ENCODE measurements at regions not wholly inside any gene's neighbourhood (a gene's known extent, or its start where the extent isn't known, plus 50 kb on each side); places are given as distances from the start of the nearest gene placed in this dataset.

DNA sequence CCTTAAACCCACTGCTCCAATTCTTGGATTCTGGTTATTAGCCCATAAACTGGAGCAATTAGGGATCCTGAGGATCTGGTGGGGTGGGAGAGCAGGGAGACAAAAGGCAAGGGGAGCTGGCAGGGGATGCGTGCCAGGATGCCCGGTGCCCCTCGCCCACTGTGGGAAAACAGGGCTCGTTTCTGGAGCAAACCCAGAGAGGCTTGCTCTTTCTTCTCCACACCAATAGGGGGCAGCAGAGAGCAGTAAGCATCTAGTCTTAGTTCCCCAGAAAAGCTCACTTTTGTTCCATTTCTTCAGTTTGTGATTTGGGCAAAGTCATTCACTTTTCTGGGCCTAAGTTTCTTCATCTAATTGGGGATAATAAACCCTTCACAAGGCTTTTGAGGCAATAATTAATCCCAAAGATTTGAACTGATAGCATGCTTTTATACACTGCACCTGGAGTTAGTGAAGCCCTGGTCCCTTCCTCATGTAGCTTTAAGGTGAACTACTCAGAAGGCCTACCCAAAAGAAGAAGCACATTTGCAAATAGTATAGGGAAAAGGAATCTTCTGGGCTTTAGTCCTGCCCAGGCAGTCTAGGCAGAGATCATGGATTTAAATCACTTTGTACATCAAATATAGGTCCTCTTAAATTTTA is 160.6 kb upstream of the USP24 start:
- Histone ChIP-seq H3K36me3 (ENCODE audit: control insufficient read depth in 1 of 2, insufficient read depth in 2 of 2, low read depth in 1 of 2, low read length in 2 of 2) (no peaks in the 10 kb centered on the region), H3K4me1 (ENCODE audit: control insufficient read depth, insufficient read depth, low read depth, low read length) (peaks cover 3% of the 10 kb centered on the region), H3K4ac (ENCODE audit: low read depth in 1 of 2, low read length in 2 of 2) (peak overlapping the region; percentile 35 to 86), H2BK12ac (ENCODE audit: low read length in 2 of 2) (peak overlapping the region; percentile 49 to 57), H3K14ac (ENCODE audit: low read length in 2 of 2) (no peak overlapping the region), H3K79me1 (replicated peaks; ENCODE audit: low read length, poor library complexity, severe bottlenecking) (no peaks in the 10 kb centered on the region), H2AFZ (ENCODE audit: low read depth, low read length) (no peak overlapping the region), H3K18ac (ENCODE audit: low read depth in 1 of 2, low read length in 2 of 2) (peak overlapping the region; percentile 6 to 93), H4K8ac (ENCODE audit: low read length) (no peak overlapping the region), H3K9ac (ENCODE audit: low read length) (peak overlapping the region; percentile 73), H3K4me2 (ENCODE audit: low read length, poor library complexity, severe bottlenecking) (no peak overlapping the region), H3K27me3 (ENCODE audit: control insufficient read depth in 1 of 2, insufficient read depth in 1 of 2, low read length in 2 of 2) (no peaks in the 10 kb centered on the region), H3K27ac (ENCODE audit: low read length, poor library complexity, severe bottlenecking) (no peak overlapping the region), H2BK15ac (ENCODE audit: low read depth, poor library complexity, severe bottlenecking) (no peak overlapping the region), H3K23ac (ENCODE audit: low read length in 2 of 2) (no peak overlapping the region), H2BK120ac (ENCODE audit: low read depth, low read length) (peak overlapping the region; percentile 76), H2AK5ac (ENCODE audit: low read length, severe bottlenecking) (no peak overlapping the region), H3K9me3 (ENCODE audit: control insufficient read depth, low read length) (no peaks in the 10 kb centered on the region), H4K91ac (ENCODE audit: low read length) (peak overlapping the region; percentile 48), H2BK5ac (ENCODE audit: low read depth, low read length, poor library complexity, severe bottlenecking) (no peak overlapping the region), H3K4me3 (ENCODE audit: insufficient read depth in 1 of 2, low read depth in 1 of 2, low read length in 2 of 2) (no peak overlapping the region)
- WGBS: 27% methylated on average over 4 of the region's 4 CpGs
- DNase-seq: peak; percentile 47

DNA sequence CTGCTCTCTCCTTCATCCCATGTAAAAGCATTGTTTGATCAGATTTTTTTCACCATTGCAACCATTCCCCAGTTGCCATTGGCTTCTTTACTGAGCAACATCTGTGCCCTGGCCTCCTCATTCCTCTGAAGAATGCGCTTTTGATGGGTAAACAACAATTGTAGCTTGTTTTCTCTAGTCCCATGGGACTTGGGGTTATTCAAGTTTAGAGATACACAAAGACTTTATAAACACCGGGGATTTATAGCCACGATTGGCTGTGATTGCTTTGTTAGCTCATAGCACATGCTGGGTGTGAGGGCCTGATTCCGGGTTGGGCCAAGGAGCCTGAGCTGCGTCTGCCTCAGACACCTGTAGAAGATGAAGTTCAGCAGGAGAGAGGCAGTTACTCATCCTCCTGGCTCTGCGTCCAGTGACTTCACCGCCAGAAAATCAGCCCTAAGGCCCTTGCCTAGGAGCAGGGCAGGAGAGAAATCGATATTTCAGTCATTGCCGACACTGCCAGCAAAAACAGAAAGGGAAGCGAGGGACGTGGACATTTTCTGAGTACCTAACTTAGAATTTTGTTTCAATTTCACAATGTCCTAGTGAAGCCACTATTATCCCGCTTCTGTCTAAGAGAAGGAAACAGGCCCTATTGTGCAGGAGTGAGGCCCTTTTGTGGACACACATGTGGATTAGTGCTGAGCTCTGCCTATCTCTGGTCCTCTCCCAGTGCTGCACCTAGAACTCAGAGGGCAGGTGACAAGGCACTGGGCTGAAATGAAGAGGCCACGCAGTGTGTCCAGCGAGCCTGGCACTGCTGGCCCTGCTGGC is 159.8 kb upstream of the USP24 start:
- Histone ChIP-seq H3K23ac (ENCODE audit: low read length in 2 of 2) (no peak overlapping the region), H3K4ac (ENCODE audit: low read depth in 1 of 2, low read length in 2 of 2) (peak overlapping the region; percentile 35 to 86), H2AK5ac (ENCODE audit: low read length, severe bottlenecking) (no peak overlapping the region), H3K27ac (ENCODE audit: low read length, poor library complexity, severe bottlenecking) (no peak overlapping the region), H4K91ac (ENCODE audit: low read length) (peak overlapping the region; percentile 48), H4K8ac (ENCODE audit: low read length) (no peak overlapping the region), H3K4me2 (ENCODE audit: low read length, poor library complexity, severe bottlenecking) (no peak overlapping the region), H3K4me3 (ENCODE audit: insufficient read depth in 1 of 2, low read depth in 1 of 2, low read length in 2 of 2) (no peak overlapping the region), H3K79me1 (replicated peaks; ENCODE audit: low read length, poor library complexity, severe bottlenecking) (no peaks in the 10 kb centered on the region), H2BK15ac (ENCODE audit: low read depth, poor library complexity, severe bottlenecking) (no peak overlapping the region), H2AFZ (ENCODE audit: low read depth, low read length) (no peak overlapping the region), H3K9me3 (ENCODE audit: control insufficient read depth, low read length) (no peaks in the 10 kb centered on the region), H2BK12ac (ENCODE audit: low read length in 2 of 2) (peak overlapping the region; percentile 49 to 69), H3K36me3 (ENCODE audit: control insufficient read depth in 1 of 2, insufficient read depth in 2 of 2, low read depth in 1 of 2, low read length in 2 of 2) (no peaks in the 10 kb centered on the region), H3K27me3 (ENCODE audit: control insufficient read depth in 1 of 2, insufficient read depth in 1 of 2, low read length in 2 of 2) (no peaks in the 10 kb centered on the region), H3K4me1 (ENCODE audit: control insufficient read depth, insufficient read depth, low read depth, low read length) (peaks cover 3% of the 10 kb centered on the region), H3K18ac (ENCODE audit: low read depth in 1 of 2, low read length in 2 of 2) (peak overlapping the region; percentile 6 to 93), H3K9ac (ENCODE audit: low read length) (peak overlapping the region; percentile 73), H3K14ac (ENCODE audit: low read length in 2 of 2) (no peak overlapping the region), H2BK5ac (ENCODE audit: low read depth, low read length, poor library complexity, severe bottlenecking) (no peak overlapping the region), H2BK120ac (ENCODE audit: low read depth, low read length) (peak overlapping the region; percentile 76)
- 80% methylated on average over 14 of the region's 14 CpGs for WGBS
- DNase-seq: peak; percentile 37

GRCh38 chr1:55374216-55374615 is 159.1 kb upstream of the USP24 start:
- H3K23ac ChIP-seq (ENCODE audit: low read length in 2 of 2): peak overlapping the region in 1 of 2 experiments; percentile 32
- H4K91ac ChIP-seq (ENCODE audit: low read length): no peak overlapping the region
- peak overlapping the region in 1 of 2 experiments; percentile 29 for H3K4ac ChIP-seq (ENCODE audit: low read depth in 1 of 2, low read length in 2 of 2)
- H3K9ac ChIP-seq (ENCODE audit: low read length): no peak overlapping the region
- H3K79me1 ChIP-seq (replicated peaks; ENCODE audit: low read length, poor library complexity, severe bottlenecking): no peaks in the 10 kb centered on the region
- no peak overlapping the region for H3K14ac ChIP-seq (ENCODE audit: low read length in 2 of 2)
- H3K4me2 ChIP-seq (ENCODE audit: low read length, poor library complexity, severe bottlenecking): no peak overlapping the region
- H2BK5ac ChIP-seq (ENCODE audit: low read depth, low read length, poor library complexity, severe bottlenecking): no peak overlapping the region
- no peak overlapping the region for H2BK120ac ChIP-seq (ENCODE audit: low read depth, low read length)
- no peaks in the 10 kb centered on the region for H3K9me3 ChIP-seq (ENCODE audit: control insufficient read depth, low read length)
- no peak overlapping the region for H3K27ac ChIP-seq (ENCODE audit: low read length, poor library complexity, severe bottlenecking)
- H2BK15ac ChIP-seq (ENCODE audit: low read depth, poor library complexity, severe bottlenecking): no peak overlapping the region
- no peaks in the 10 kb centered on the region for H3K27me3 ChIP-seq (ENCODE audit: control insufficient read depth in 1 of 2, insufficient read depth in 1 of 2, low read length in 2 of 2)
- H3K4me3 ChIP-seq (ENCODE audit: insufficient read depth in 1 of 2, low read depth in 1 of 2, low read length in 2 of 2): no peak overlapping the region
- H3K18ac ChIP-seq (ENCODE audit: low read depth in 1 of 2, low read length in 2 of 2): peak overlapping the region in 1 of 2 experiments; percentile 59
- 100% methylated on average over 1 of the region's 1 CpG for WGBS
- peak overlapping the region in 1 of 2 experiments; percentile 80 for H2BK12ac ChIP-seq (ENCODE audit: low read length in 2 of 2)
- no peak overlapping the region for H2AFZ ChIP-seq (ENCODE audit: low read depth, low read length)
- H4K8ac ChIP-seq (ENCODE audit: low read length): peak overlapping the region; percentile 65
- no peaks in the 10 kb centered on the region for H3K36me3 ChIP-seq (ENCODE audit: control insufficient read depth in 1 of 2, insufficient read depth in 2 of 2, low read depth in 1 of 2, low read length in 2 of 2)
- H2AK5ac ChIP-seq (ENCODE audit: low read length, severe bottlenecking): no peak overlapping the region
- H3K4me1 ChIP-seq (ENCODE audit: control insufficient read depth, insufficient read depth, low read depth, low read length): peaks cover 3% of the 10 kb centered on the region
- DNase-seq: no peak

DNA sequence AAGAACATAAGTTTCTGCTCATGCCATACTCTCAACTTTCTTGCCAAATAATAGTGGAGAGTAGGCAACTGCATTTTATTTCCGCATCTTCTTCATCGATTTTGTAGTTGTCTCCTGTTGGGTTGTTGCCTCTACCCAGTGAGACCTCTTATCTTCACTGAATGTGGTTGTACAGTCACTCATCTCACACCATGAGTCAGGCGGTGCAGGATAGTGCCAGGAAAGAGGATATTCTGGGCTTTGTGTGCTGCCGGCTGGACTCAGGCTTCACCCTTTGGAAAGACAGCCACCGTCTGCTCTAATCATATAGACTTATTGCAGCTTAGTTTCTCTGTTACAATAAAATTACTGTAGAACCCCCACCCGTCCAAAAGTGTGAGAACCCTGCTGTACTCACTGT is 154.3 kb upstream of the USP24 start:
- H3K4me3 ChIP-seq (ENCODE audit: insufficient read depth in 1 of 2, low read depth in 1 of 2, low read length in 2 of 2): no peak overlapping the region
- H2AK5ac ChIP-seq (ENCODE audit: low read length, severe bottlenecking): no peak overlapping the region
- H3K36me3 ChIP-seq (ENCODE audit: control insufficient read depth in 1 of 2, insufficient read depth in 2 of 2, low read depth in 1 of 2, low read length in 2 of 2): no peaks in the 10 kb centered on the region
- no peak overlapping the region for H2BK5ac ChIP-seq (ENCODE audit: low read depth, low read length, poor library complexity, severe bottlenecking)
- H3K9ac ChIP-seq (ENCODE audit: low read length): no peak overlapping the region
- H3K4ac ChIP-seq (ENCODE audit: low read depth in 1 of 2, low read length in 2 of 2): no peak overlapping the region
- no peak overlapping the region for H4K91ac ChIP-seq (ENCODE audit: low read length)
- H3K14ac ChIP-seq (ENCODE audit: low read length in 2 of 2): no peak overlapping the region
- no peak overlapping the region for H3K27ac ChIP-seq (ENCODE audit: low read length, poor library complexity, severe bottlenecking)
- WGBS: 87% methylated on average over 6 of the region's 6 CpGs
- DNase-seq: peak; percentile 9
- H3K23ac ChIP-seq (ENCODE audit: low read length in 2 of 2): no peak overlapping the region
- no peak overlapping the region for H2BK12ac ChIP-seq (ENCODE audit: low read length in 2 of 2)
- H2BK15ac ChIP-seq (ENCODE audit: low read depth, poor library complexity, severe bottlenecking): no peak overlapping the region
- no peaks in the 10 kb centered on the region for H3K27me3 ChIP-seq (ENCODE audit: control insufficient read depth in 1 of 2, insufficient read depth in 1 of 2, low read length in 2 of 2)
- peaks cover 10% of the 10 kb centered on the region for H3K9me3 ChIP-seq (ENCODE audit: control insufficient read depth, low read length)
- H3K4me1 ChIP-seq (ENCODE audit: control insufficient read depth, insufficient read depth, low read depth, low read length): no peaks in the 10 kb centered on the region
- no peak overlapping the region for H3K18ac ChIP-seq (ENCODE audit: low read depth in 1 of 2, low read length in 2 of 2)
- no peak overlapping the region for H2AFZ ChIP-seq (ENCODE audit: low read depth, low read length)
- no peaks in the 10 kb centered on the region for H3K79me1 ChIP-seq (replicated peaks; ENCODE audit: low read length, poor library complexity, severe bottlenecking)
- H2BK120ac ChIP-seq (ENCODE audit: low read depth, low read length): no peak overlapping the region
- no peak overlapping the region for H4K8ac ChIP-seq (ENCODE audit: low read length)
- H3K4me2 ChIP-seq (ENCODE audit: low read length, poor library complexity, severe bottlenecking): no peak overlapping the region
